Cardiac muscle cell (in vitro differentiated cells and primary cell): ENCODE measurements at regions not wholly inside any gene's neighbourhood (a gene's known extent, or its start where the extent isn't known, plus 50 kb on each side); places are given as distances from the start of the nearest gene placed in this dataset.

Source experiments
- DNase-seq, 2 donors: peaks; one replicate each; pipeline versions ENCODE4 v3.0.0 to v3.0.0-alpha.2; 2010 to 2017; ENCODE audit warnings: low read depth in 1 of 2, low spot score in 1 of 2
- H3K27ac ChIP-seq: fragments of 200-600 bp; sonication (generic); 2 replicates; pipeline ENCODE4 v1.5.1; 2016
- H3K27me3 ChIP-seq: fragments of 200-600 bp; sonication (generic); 2 replicates; pipeline ENCODE4 v1.6.0; 2016; ENCODE audit warnings: control low read depth
- H3K36me3 ChIP-seq: fragments of 200-600 bp; sonication (generic); 2 replicates; pipeline ENCODE4 v1.5.1; 2016; ENCODE audit warnings: control low read depth
- H3K4me1 ChIP-seq: fragments of 200-600 bp; sonication (generic); 2 replicates; pipeline ENCODE4 v1.8.1; 2017; ENCODE audit warnings: low read depth, mild to moderate bottlenecking, mixed run types
- H3K4me3 ChIP-seq: fragments of 200-600 bp; sonication (generic); 2 replicates; pipeline ENCODE4 v1.5.1; 2016; ENCODE audit warnings: mild to moderate bottlenecking
- H3K9me3 ChIP-seq: fragments of 200-600 bp; sonication (generic); 2 replicates; pipeline ENCODE4 v1.5.1; 2017; ENCODE audit warnings: low read depth, mild to moderate bottlenecking, control low read depth
- TF ChIP-seq, protein P1 (sequence below): IDR thresholded peaks from 2 replicates; pipeline ENCODE4 v1.5.1; 2012; ENCODE audit warnings: low read depth, mild to moderate bottlenecking, low read length

DNA sequence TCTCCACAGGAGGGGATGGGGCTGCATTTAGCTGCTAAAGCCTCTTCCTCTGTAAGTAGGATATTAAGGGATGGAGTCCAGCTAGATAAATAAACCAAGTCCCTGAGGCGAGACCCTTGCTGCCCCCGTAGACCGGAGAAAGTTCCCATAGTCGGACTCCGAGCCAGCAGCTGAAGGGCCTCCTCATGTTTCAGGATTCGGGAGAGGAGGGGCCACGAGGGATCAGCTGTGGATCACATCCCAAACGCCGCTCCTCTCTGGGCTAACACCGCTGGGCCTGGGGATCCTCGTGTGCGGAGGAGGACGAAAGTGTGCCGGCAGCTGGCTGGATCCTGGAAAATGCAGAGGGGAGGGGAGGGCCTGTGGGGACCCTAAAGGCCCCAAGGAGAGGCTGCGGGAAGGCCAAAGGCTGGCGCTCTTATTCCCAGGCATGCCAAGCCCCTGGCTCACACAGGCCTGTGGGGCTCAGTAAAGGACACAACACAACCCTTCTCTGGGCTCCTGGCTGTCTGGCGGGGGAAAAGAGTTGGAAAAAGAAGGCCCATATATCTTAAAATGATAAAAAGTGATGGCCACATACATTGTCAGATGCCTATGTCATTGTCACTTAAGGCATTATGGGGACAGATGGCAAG is 82.5 kb upstream of the TMEM72 start:
- DNase-seq: peak in 1 of 2 donors; percentile 24
- Histone ChIP-seq H3K27me3 (no peaks in the 10 kb centered on the region), H3K27ac (no peak overlapping the region)

DNA sequence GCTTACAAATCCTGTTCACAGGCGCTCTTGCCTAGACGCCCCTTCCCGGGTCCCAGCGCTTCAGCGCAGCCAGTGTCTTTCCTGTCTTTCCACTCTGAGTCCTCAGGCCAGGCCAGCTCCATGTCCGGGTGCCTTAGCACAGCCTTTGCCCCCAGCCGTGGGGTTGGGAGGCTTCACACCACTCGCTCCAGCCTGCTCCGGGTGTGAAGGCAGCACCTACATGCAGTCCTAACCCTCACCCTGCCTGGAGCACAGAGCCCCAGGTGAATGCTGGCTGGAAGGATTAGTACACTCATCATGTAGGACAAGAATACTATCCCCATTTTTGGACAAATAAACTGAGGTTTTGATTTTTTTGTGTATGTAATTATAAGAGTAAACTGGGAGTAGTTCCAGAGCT is 81.7 kb upstream of the TMEM72 start:
- Histone ChIP-seq H3K36me3 (no peaks in the 10 kb centered on the region), H3K27me3 (no peaks in the 10 kb centered on the region), H3K9me3 (no peaks in the 10 kb centered on the region), H3K27ac (no peak overlapping the region), H3K4me3 (no peak overlapping the region), H3K4me1 (no peaks in the 10 kb centered on the region)
- TF ChIP-seq, protein P1, sequence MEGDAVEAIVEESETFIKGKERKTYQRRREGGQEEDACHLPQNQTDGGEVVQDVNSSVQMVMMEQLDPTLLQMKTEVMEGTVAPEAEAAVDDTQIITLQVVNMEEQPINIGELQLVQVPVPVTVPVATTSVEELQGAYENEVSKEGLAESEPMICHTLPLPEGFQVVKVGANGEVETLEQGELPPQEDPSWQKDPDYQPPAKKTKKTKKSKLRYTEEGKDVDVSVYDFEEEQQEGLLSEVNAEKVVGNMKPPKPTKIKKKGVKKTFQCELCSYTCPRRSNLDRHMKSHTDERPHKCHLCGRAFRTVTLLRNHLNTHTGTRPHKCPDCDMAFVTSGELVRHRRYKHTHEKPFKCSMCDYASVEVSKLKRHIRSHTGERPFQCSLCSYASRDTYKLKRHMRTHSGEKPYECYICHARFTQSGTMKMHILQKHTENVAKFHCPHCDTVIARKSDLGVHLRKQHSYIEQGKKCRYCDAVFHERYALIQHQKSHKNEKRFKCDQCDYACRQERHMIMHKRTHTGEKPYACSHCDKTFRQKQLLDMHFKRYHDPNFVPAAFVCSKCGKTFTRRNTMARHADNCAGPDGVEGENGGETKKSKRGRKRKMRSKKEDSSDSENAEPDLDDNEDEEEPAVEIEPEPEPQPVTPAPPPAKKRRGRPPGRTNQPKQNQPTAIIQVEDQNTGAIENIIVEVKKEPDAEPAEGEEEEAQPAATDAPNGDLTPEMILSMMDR: no peak
- DNase-seq: no peak

More for the DNA sequence above, 82.5 kb upstream of the TMEM72 start:
- no peaks in the 10 kb centered on the region for H3K9me3 ChIP-seq
- no peaks in the 10 kb centered on the region for H3K4me1 ChIP-seq
- no peak overlapping the region for H3K4me3 ChIP-seq
- H3K36me3 ChIP-seq: no peaks in the 10 kb centered on the region
- TF ChIP-seq, protein P1: no peak

DNA sequence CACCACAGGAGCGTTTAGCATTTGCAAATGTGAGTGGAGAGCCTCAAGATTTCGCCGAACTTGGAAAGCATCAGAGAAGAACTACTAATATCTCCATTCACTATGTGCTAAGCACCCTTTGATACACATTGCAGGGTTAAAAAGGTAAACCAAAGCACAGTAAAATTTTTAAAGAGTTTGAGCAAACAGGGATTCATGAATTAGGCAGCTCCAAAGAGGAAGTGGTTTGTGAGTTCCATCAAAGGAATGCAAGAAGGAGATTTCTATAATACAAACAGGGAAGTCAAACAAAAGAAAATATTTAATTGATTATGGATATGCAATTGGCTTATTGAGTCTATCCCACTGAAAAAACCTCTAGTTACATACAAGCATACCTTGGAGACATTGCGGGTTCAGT is 81.1 kb upstream of the TMEM72 start:
- Histone ChIP-seq H3K27me3 (no peaks in the 10 kb centered on the region), H3K9me3 (no peaks in the 10 kb centered on the region), H3K4me3 (no peak overlapping the region), H3K4me1 (no peaks in the 10 kb centered on the region), H3K36me3 (no peaks in the 10 kb centered on the region), H3K27ac (no peak overlapping the region)
- DNase-seq: peak in 1 of 2 donors; percentile 39
- TF ChIP-seq, protein P1: no peak

DNA sequence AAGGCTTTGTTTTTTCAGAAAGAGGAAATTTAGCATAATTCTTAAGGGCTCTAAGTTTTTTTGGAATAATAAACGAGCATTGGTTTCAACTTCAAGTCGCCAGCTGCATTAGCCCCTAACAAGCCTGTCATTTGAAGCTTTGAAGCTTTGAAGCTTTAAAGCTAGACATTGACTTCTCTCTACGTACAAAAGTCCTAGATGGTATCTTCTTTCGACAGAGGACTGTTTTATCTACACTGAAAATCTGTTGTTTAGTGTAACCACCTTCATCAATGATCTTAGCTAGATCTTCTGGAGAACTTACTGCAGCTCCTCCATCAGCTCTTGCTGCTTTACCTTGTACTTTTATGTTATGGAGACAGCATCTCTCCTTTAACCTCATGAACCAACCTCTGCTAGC is 79.6 kb upstream of the TMEM72 start:
- TF ChIP-seq, protein P1: no peak
- Histone ChIP-seq H3K4me3 (no peak overlapping the region), H3K4me1 (no peaks in the 10 kb centered on the region), H3K27ac (no peak overlapping the region), H3K27me3 (no peaks in the 10 kb centered on the region), H3K36me3 (no peaks in the 10 kb centered on the region), H3K9me3 (no peaks in the 10 kb centered on the region)
- no peak for DNase-seq

DNA sequence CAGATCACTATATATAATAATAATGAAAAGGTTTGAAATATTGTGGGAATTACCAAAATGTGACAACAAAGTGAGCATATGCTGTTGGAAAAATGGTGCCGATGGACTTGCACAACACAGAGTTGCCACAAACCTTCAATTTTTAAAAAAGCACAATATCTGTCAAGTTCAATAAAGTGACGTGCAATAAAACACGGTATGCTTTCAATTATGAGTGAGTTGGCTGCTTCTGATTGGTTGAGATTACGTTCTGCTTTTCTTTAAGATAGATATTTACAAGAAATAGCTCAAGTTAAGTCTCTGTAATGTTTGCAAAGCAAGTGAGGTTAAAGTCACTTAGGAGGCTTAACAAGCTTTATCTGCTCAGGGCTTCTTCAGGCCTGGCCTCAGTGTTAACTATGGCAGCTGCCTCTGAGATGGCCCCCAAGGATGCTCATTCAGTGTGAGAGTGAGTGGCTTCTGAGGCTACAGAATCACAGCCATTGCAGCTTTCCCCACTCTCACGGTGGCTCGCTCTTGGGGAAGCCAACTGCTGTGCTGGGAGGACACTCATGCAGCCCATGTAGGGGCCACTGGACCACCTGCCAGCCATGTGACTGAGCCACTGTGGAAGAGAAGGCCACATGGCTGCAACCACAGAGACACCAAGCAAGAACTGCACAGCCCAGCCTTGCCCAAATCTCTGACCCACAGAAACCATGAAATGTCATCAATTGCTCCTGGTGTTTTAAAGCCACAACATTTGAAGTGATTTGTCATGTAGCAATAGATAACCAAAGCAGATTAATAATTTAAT is 78.3 kb upstream of the TMEM72 start:
- no peaks in the 10 kb centered on the region for H3K36me3 ChIP-seq
- TF ChIP-seq, protein P1: no peak
- DNase-seq: no peak
- no peaks in the 10 kb centered on the region for H3K27me3 ChIP-seq
- no peaks in the 10 kb centered on the region for H3K4me1 ChIP-seq
- H3K9me3 ChIP-seq: no peaks in the 10 kb centered on the region
- H3K4me3 ChIP-seq: no peak overlapping the region
- H3K27ac ChIP-seq: no peak overlapping the region
